Adrenal gland (tissue), 9 donors: ENCODE measurements at regions not wholly inside any gene's neighbourhood (a gene's known extent, or its start where the extent isn't known, plus 50 kb on each side); places are given as distances from the start of the nearest gene placed in this dataset.

Experiments
- DNase-seq, 7 donors: peaks; one replicate each; pipeline ENCODE4 v3.0.0-alpha.2; 2019 to 2020
- H3K27ac ChIP-seq, 5 donors: fragments of 200-600 bp; sonication (generic) in 4 of 5; 1 replicate in 3 of 5; 2 replicates in 2 of 5; pipeline versions ENCODE4 v1.5.1 to v1.8.0; 2016 to 2020; ENCODE audit warnings: mild to moderate bottlenecking in 1 of 5
- H3K27me3 ChIP-seq: fragments of 200-600 bp; 2 replicates; pipeline ENCODE4 v1.8.0; 2021
- H3K36me3 ChIP-seq, 2 donors: fragments of 200-600 bp; replicated peaks in 1 of 2; 1 replicate in 1 of 2; 2 replicates in 1 of 2; pipeline versions ENCODE4 v1.5.1 to v1.8.0; 2018 to 2022
- H3K4me1 ChIP-seq, 2 donors: fragments of 200-600 bp; replicated peaks in 1 of 2; 1 replicate in 1 of 2; 2 replicates in 1 of 2; pipeline versions ENCODE4 v1.5.1 to v1.8.0; 2018 to 2021
- H3K4me3 ChIP-seq, 4 donors: fragments of 200-600 bp; sonication (generic) in 3 of 4; one replicate each; pipeline ENCODE4 v1.5.1; 2016 to 2018
- H3K9me3 ChIP-seq, 3 donors: fragments of 200-600 bp; sonication (generic) in 1 of 3; replicated peaks in 1 of 3; 1 replicate in 2 of 3; 2 replicates in 1 of 3; pipeline versions ENCODE4 v1.5.1 to v1.8.0; 2016 to 2021
- CTCF ChIP-seq, 6 experiments: fragments of 450-650 bp in 4 of 6; fragments of 200-600 bp in 2 of 6; sonication (generic) in 1 of 6; IDR thresholded peaks; 1 replicate in 5 of 6; 2 replicates in 1 of 6; pipeline versions ENCODE4 v1.5.1 to v1.8.0; 2016 to 2021; ENCODE audit warnings: antibody characterized with exemption in 6 of 6, mild to moderate bottlenecking in 2 of 6, moderate library complexity in 1 of 6
- POLR2A ChIP-seq, 2 donors: fragments of 450-650 bp; IDR thresholded peaks; one replicate each; pipeline ENCODE4 v1.6.1; 2017; ENCODE audit warnings: antibody characterized with exemption in 2 of 2, mild to moderate bottlenecking in 2 of 2, moderate library complexity in 1 of 2
- WGBS, 4 donors: extraction: QIAGEN DNeasy Blood & Tissue Kit in 2 of 4; methylation state at CpG; one replicate each; pipeline versions ENCODE4 v1.1.5 to v1.1.7; 2013 to 2017; 5-methylcytosine and 5-hydroxymethylcytosine counted together
- intact Hi-C, 2 donors: fragments of 100-400 bp; cut with DNase I; formaldehyde crosslinking; loops; one replicate each; pipeline versions ENCODE4 v1.14.1 to v1.15.0; 2022 to 2023
- donor health status: healthy with polysubstance abuse.
- donor health status: Bipolar disorder and iron deficiency.
- donor health status: DM: yes; HTN: yes; CAD: no.
- donor health status: DM: no; HTN: no; CAD: no.
- donor health status: DM: no; HTN: no; CAD: no.

GRCh38 chr10:29099415-29099814, 189.5 kb upstream of the LYZL1 start:
- no peaks in the 10 kb centered on the region for H3K27me3 ChIP-seq
- no peak for DNase-seq
- intact Hi-C loops = no loop called here
- no peaks in the 10 kb centered on the region for H3K9me3 ChIP-seq
- no peak overlapping the region for H3K27ac ChIP-seq
- no peaks in the 10 kb centered on the region for H3K4me1 ChIP-seq
- no peak overlapping the region for H3K4me3 ChIP-seq
- no peaks in the 10 kb centered on the region for H3K36me3 ChIP-seq
- TF ChIP-seq POLR2A (IDR thresholded peaks at IDR 0.05) (no peak), CTCF (IDR thresholded peaks at IDR 0.05) (no peak)
- WGBS, 4 donors = 82 to 93% (median 90%) methylated on average over 5 of the region's 5 CpGs

GRCh38 chr10:29100505-29100904, 188.4 kb upstream of the LYZL1 start:
- Histone ChIP-seq H3K27ac (no peak overlapping the region), H3K4me1 (peaks cover 0 to 7% of the 10 kb centered on the region in 2 donors), H3K9me3 (no peaks in the 10 kb centered on the region), H3K27me3 (no peaks in the 10 kb centered on the region), H3K4me3 (no peak overlapping the region), H3K36me3 (no peaks in the 10 kb centered on the region)
- 77 to 88% (median 79%) methylated on average over 4 of the region's 4 CpGs for WGBS, 4 donors
- no peak for TF ChIP-seq POLR2A (IDR thresholded peaks at IDR 0.05)
- TF ChIP-seq CTCF (IDR thresholded peaks at IDR 0.05) = no peak
- intact Hi-C loops = no loop called here
- DNase-seq = no peak

GRCh38 chr10:29102233-29102632, 186.6 kb upstream of the LYZL1 start:
- DNase-seq = no peak
- TF ChIP-seq POLR2A (IDR thresholded peaks at IDR 0.05) = no peak
- WGBS, 4 donors = 33 to 46% (median 42%) methylated on average over 4 of the region's 4 CpGs
- peaks cover 0 to 9% of the 10 kb centered on the region in 2 donors for H3K4me1 ChIP-seq
- H3K36me3 ChIP-seq = no peaks in the 10 kb centered on the region
- no peaks in the 10 kb centered on the region for H3K9me3 ChIP-seq
- intact Hi-C loops = no loop called here
- H3K4me3 ChIP-seq = no peak overlapping the region
- H3K27me3 ChIP-seq = no peaks in the 10 kb centered on the region
- no peak overlapping the region for H3K27ac ChIP-seq

GRCh38 chr10:29102636-29103035, 186.2 kb upstream of the LYZL1 start:
- no peak for DNase-seq
- intact Hi-C loops = no loop called here
- Histone ChIP-seq H3K27me3 (no peaks in the 10 kb centered on the region), H3K9me3 (no peaks in the 10 kb centered on the region), H3K4me3 (no peak overlapping the region), H3K27ac (no peak overlapping the region), H3K4me1 (peaks cover 0 to 9% of the 10 kb centered on the region in 2 donors), H3K36me3 (no peaks in the 10 kb centered on the region)
- WGBS, 4 donors = 76 to 92% (median 83%) methylated on average over 3 of the region's 3 CpGs
- TF ChIP-seq CTCF (IDR thresholded peaks at IDR 0.05) (no peak), POLR2A (IDR thresholded peaks at IDR 0.05) (no peak)

GRCh38 chr10:29104661-29105399, 184.0 kb upstream of the LYZL1 start:
- WGBS, 4 donors = 49 to 67% (median 60%) methylated on average over 7 of the region's 7 CpGs
- Histone ChIP-seq H3K4me3 (no peak overlapping the region), H3K27ac (no peak overlapping the region), H3K27me3 (no peaks in the 10 kb centered on the region), H3K4me1 (peaks cover 0 to 9% of the 10 kb centered on the region in 2 donors), H3K36me3 (no peaks in the 10 kb centered on the region), H3K9me3 (no peaks in the 10 kb centered on the region)
- TF ChIP-seq CTCF (IDR thresholded peaks at IDR 0.05) (no peak), POLR2A (IDR thresholded peaks at IDR 0.05) (no peak)
- intact Hi-C loops = no loop called here
- no peak for DNase-seq
